Right lobe of liver (tissue), 6 donors: ENCODE measurements at regions not wholly inside any gene's neighbourhood (a gene's known extent, or its start where the extent isn't known, plus 50 kb on each side); places are given as distances from the start of the nearest gene placed in this dataset.

Source experiments
- ATAC-seq, 4 donors: fragments of 200-7000 bp; cut with Tn5 transposase; one replicate each; pipeline ENCODE4 v1.9.1; 2020; ENCODE audit warnings: mild to moderate bottlenecking in 4 of 4, moderate library complexity in 4 of 4
- DNase-seq, 3 donors: peaks; one replicate each; pipeline ENCODE4 v3.0.0-alpha.2; 2020
- H3K27ac ChIP-seq, 3 donors: fragments of 200-600 bp; one replicate each; pipeline ENCODE4 v1.8.0; 2022
- H3K27me3 ChIP-seq, 2 donors: fragments of 200-600 bp; one replicate each; pipeline ENCODE4 v1.8.0; 2022
- H3K36me3 ChIP-seq, 4 donors: fragments of 200-600 bp; sonication (generic) in 1 of 4; one replicate each; pipeline versions ENCODE4 v1.5.1 to v1.8.0; 2017 to 2022; ENCODE audit warnings: control low read depth in 1 of 4
- H3K4me1 ChIP-seq, 4 donors: fragments of 200-600 bp; sonication (generic) in 1 of 4; one replicate each; pipeline versions ENCODE4 v1.5.1 to v1.8.0; 2017 to 2022; ENCODE audit warnings: control low read depth in 1 of 4
- H3K4me3 ChIP-seq, 3 donors: fragments of 200-600 bp; one replicate each; pipeline ENCODE4 v1.8.0; 2022
- H3K9me3 ChIP-seq, 4 donors: fragments of 200-600 bp; sonication (generic) in 1 of 4; one replicate each; pipeline versions ENCODE4 v1.5.1 to v1.8.0; 2017 to 2022; ENCODE audit warnings: control low read depth in 1 of 4
- POLR2A ChIP-seq: fragments of 450-650 bp; IDR thresholded peaks from one replicate; pipeline ENCODE4 v1.6.1; 2017; ENCODE audit warnings: antibody characterized with exemption, mild to moderate bottlenecking
- WGBS: methylation state at CpG from one replicate; pipeline ENCODE4 v1.1.6; 2018; ENCODE audit warnings: low coverage, low lambda C conversion rate; ENCODE audit not compliant: insufficient coverage; ENCODE audit errors: missing lambda C conversion rate; 5-methylcytosine and 5-hydroxymethylcytosine counted together
- intact Hi-C, 2 donors: fragments of 100-400 bp; cut with DNase I; formaldehyde crosslinking; loops; one replicate each; pipeline versions ENCODE4 v1.11.2 to v1.14.1; 2022
- TF ChIP-seq, protein P1 (sequence below), 4 donors: fragments of 200-600 bp in 3 of 4; fragments of 450-650 bp in 1 of 4; IDR thresholded peaks; one replicate each; pipeline versions ENCODE4 v1.5.1 to v1.8.0; 2016 to 2022; ENCODE audit warnings: antibody characterized with exemption in 4 of 4, mild to moderate bottlenecking in 2 of 4
- donor health status: DM: no; HTN: yes; CAD: no.
- donor health status: DM: no; HTN: no; CAD: no.
- donor health status: DM: no; HTN: no; CAD: no.
- donor health status: DM: no; HTN: yes; CAD: no.
- donor health status: DM: no; HTN: yes; CAD: no.

GRCh38 chr20:54305421-54305820 is 97.5 kb downstream of the PFDN4 start:
- no peak for TF ChIP-seq POLR2A
- TF ChIP-seq, protein P1, sequence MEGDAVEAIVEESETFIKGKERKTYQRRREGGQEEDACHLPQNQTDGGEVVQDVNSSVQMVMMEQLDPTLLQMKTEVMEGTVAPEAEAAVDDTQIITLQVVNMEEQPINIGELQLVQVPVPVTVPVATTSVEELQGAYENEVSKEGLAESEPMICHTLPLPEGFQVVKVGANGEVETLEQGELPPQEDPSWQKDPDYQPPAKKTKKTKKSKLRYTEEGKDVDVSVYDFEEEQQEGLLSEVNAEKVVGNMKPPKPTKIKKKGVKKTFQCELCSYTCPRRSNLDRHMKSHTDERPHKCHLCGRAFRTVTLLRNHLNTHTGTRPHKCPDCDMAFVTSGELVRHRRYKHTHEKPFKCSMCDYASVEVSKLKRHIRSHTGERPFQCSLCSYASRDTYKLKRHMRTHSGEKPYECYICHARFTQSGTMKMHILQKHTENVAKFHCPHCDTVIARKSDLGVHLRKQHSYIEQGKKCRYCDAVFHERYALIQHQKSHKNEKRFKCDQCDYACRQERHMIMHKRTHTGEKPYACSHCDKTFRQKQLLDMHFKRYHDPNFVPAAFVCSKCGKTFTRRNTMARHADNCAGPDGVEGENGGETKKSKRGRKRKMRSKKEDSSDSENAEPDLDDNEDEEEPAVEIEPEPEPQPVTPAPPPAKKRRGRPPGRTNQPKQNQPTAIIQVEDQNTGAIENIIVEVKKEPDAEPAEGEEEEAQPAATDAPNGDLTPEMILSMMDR (IDR thresholded peaks at IDR 0.05) = no peak
- intact Hi-C loops = no loop called here
- no peaks in the 10 kb centered on the region for H3K36me3 ChIP-seq
- no peak overlapping the region for H3K27ac ChIP-seq
- DNase-seq (no peak), ATAC-seq (no peak)
- 72% methylated on average over 7 of the region's 7 CpGs for WGBS
- H3K27me3 ChIP-seq = no peaks in the 10 kb centered on the region
- H3K4me1 ChIP-seq = no peaks in the 10 kb centered on the region
- H3K4me3 ChIP-seq = no peak overlapping the region
- no peaks in the 10 kb centered on the region for H3K9me3 ChIP-seq

DNA sequence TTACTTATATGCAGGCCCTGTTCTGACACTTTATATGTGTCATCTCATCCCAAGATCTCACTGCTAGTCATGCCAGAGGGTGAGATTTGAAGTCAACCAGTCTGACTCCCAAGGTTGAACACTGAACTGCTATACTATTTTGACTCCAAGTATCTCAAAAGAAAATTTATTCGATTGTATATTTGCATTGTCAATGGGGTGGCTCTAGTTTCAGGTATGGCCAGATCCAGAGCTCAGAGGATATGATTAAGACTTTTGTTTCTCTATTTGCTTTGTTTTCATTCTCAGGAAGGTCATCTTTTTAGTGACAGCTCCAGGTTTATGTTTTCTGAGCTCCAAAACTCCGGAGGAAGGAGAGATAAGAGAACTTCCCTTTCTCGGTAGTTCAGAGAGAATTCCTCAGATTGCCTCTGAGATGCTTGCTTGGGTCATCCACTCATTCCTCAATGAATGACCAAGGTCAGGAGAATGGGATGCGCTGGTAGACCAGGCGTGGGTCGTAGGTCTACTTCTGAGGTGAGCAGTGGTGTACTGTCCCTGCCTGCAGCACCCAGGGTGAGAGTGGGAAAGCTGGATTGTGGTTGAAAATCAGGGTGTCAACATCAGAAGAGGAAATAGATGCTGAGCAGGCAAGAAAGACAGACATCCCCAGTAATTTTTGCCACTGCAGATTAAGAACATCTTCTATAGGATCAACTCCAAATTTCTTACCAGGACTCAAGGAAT is 99.3 kb downstream of the PFDN4 start:
- ATAC-seq (no peak), DNase-seq (no peak)
- Histone ChIP-seq H3K27me3 (no peaks in the 10 kb centered on the region), H3K27ac (no peak overlapping the region), H3K4me1 (no peaks in the 10 kb centered on the region), H3K9me3 (no peaks in the 10 kb centered on the region), H3K4me3 (no peak overlapping the region), H3K36me3 (no peaks in the 10 kb centered on the region)
- TF ChIP-seq POLR2A = no peak
- TF ChIP-seq, protein P1 (IDR thresholded peaks at IDR 0.05) = no peak
- intact Hi-C loops = no loop called here
- WGBS = 47% methylated on average over 5 of the region's 6 CpGs

GRCh38 chr20:54308804-54309203 is 100.9 kb downstream of the PFDN4 start:
- Histone ChIP-seq H3K27me3 (no peaks in the 10 kb centered on the region), H3K4me3 (no peak overlapping the region), H3K27ac (no peak overlapping the region), H3K36me3 (no peaks in the 10 kb centered on the region), H3K9me3 (no peaks in the 10 kb centered on the region), H3K4me1 (no peaks in the 10 kb centered on the region)
- ATAC-seq = no peak
- DNase-seq = no peak
- WGBS = 28% methylated on average over 4 of the region's 4 CpGs
- intact Hi-C loops = no loop called here
- TF ChIP-seq, protein P1 (IDR thresholded peaks at IDR 0.05) = no peak
- TF ChIP-seq POLR2A = no peak

DNA sequence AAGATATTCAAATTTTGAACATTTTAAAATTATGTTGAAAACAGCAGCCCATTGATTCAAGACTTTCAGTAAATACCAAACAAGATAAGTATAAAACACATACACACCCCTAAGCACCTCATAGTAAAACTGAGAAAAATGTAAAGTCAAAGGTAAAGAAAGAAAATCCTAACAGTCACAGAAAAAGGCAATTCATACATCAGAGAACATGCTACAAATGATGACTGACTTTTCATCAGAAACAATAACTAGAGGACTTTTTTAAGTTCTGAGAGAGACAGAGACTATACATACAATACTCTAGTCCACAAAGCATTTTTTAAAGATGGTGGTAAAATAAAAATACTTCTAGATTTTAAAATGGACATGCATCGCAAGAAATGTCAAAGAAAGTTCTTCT is 111.0 kb downstream of the PFDN4 start:
- Histone ChIP-seq H3K27ac (no peak overlapping the region), H3K9me3 (no peaks in the 10 kb centered on the region), H3K27me3 (no peaks in the 10 kb centered on the region), H3K4me3 (no peak overlapping the region), H3K4me1 (no peaks in the 10 kb centered on the region), H3K36me3 (no peaks in the 10 kb centered on the region)
- intact Hi-C loops = no loop called here
- 71% methylated on average over 1 of the region's 1 CpG for WGBS
- DNase-seq (no peak), ATAC-seq (no peak)
- TF ChIP-seq POLR2A = no peak
- TF ChIP-seq, protein P1 (IDR thresholded peaks at IDR 0.05) = no peak
